Stimulated activated CD4-positive, alpha-beta T cell treated with anti-CD3 and anti-CD28 coated beads, Interleukin-1b, Interleukin-23, amount 100 ng/mL, for 24 hours (primary cell): ENCODE measurements at regions not wholly inside any gene's neighbourhood (a gene's known extent, or its start where the extent isn't known, plus 50 kb on each side); places are given as distances from the start of the nearest gene placed in this dataset.

Experiments used
- DNase-seq, 4 experiments: peaks; one replicate each; pipeline ENCODE4 v3.0.0-alpha.2; 2020; ENCODE audit warnings: low read depth in 4 of 4, low spot score in 1 of 4

- DNase-seq, result no peak
Measured at GRCh38 chr7:81606078-81606863, 163.6 kb downstream of the HGF start.

DNA sequence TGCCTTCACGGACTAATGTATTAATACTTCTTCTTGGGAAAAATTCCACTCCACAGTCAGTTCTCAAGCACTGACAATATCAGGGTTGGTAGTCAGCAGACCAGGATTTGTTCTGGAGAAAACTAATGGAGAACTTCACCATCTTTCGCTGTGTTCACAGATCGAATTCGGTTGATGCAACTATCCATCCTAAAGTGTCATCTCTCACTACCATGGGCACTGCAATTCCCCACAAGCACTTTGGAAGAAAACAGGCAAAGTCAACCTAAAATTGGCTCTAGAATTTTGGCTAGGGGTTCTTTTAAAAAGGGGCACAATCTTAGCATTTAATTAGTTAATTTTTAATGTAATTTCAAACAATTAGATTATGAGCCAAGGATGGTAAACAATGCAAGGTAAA, 164.4 kb downstream of the HGF start:
- no peak for DNase-seq

GRCh38 chr7:81604808-81605174, 165.1 kb downstream of the HGF start:
- DNase-seq, result no peak

DNA sequence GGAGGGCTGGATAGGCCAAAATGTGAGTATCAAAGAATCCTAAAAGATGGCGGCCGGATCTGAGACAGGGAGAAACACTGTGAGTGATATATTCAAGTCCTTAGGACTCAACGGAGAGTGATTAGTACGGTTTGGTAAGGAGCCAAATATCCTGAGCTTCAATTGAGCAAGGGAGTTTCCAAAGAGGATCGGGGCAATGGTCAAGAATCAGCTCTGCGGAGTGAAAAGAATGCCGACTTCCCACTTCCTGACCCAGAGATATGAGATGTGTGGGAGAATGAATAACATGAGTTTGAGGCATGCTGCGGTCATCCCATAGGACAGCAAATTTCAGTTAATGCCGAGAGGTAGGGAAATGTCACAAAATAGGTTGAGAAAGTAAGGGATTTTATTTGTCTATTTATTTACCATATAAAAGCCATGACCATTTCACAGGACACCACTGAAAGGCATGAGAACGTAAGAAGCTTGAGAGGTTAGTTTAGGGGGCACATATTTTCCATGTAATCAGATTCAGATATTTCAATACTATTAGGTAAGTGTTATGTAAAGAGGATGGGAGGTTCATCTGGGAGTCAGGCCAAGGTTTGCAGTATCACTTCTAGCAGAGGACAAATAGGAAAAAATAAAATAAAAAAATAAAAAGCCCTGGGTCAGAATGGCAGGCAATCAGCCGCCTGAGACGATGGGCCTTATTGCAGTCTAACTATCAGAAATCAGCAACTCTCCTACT, 165.6 kb downstream of the HGF start:
- no peak for DNase-seq

DNA sequence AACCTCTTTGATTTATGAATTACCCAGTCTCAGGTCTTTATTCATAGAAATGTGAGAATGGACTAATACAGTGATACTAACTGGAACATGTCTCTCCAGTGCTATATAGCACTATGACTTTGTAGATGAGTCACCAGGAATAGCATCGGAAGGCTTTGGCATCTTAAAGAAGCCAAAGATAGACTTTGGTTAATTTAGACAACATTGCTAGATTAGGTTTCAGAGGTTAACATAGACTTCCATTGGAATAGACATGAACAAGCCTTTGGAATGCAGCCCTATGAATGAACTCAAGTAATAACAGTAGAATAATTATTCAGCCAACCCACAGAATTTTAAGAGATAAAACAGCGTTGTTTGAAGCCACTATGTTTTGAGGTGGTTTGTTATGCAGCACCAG, 169.2 kb downstream of the HGF start:
- no peak for DNase-seq

GRCh38 chr7:81598951-81599350, 170.9 kb downstream of the HGF start:
- no peak for DNase-seq

DNA sequence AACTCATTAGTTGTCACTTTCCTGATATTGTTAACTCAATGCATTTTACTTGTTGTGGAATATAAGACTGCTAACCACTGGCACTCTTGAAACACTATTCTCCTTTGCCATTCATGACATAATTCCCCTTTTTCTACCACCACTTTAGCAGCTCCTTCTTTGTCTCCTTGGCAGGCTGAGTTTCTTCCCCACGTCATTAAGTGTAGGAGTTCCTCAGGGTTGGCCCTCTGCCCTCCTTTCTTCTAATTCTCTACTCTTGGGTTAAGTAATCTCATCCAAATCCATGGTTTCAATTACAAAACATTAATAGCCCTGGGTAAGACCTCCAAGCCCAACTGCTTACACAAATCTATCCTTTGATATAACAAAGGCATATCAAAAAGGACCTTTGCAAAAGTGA, 175.1 kb downstream of the HGF start:
- no peak for DNase-seq

DNA sequence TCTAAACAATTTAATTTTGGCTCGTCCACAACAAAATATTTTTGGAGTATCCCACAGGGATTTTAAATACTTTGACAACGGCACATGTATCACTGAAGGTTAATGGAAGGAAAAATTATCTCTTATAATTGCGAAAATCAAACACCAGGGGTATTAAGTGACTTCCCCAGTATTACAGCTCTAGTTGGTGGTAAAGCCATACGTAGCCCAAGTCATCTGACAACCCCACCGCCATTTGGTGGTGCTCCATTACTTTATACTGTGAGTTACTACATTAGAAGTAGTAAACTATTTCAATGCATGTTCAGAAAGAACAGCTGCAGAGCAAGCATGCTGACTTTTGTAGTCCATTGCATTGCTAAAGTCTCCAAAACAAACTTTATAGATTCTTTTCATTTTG, 179.7 kb downstream of the HGF start:
- no peak for DNase-seq

DNA sequence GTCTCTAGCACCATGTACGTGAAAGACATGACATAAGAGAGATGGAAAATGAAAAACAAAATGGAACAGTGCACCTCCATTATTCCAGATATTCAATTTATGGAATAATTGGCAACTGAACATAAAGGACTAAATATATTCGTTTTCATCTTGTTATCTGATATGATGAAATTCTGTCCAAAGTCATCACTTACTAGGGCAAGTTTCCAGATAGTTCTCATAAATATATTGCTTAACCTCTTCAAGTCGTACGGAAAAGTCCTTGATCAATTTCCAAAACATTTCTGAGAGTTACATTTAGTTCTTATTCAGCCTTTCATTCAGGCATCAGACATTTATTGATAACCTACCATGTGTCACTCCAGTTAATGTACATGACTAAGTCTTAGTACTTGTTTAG, 185.2 kb downstream of the HGF start:
- DNase-seq, result no peak

GRCh38 chr7:81583882-81584533, 185.8 kb downstream of the HGF start:
- no peak for DNase-seq

DNA sequence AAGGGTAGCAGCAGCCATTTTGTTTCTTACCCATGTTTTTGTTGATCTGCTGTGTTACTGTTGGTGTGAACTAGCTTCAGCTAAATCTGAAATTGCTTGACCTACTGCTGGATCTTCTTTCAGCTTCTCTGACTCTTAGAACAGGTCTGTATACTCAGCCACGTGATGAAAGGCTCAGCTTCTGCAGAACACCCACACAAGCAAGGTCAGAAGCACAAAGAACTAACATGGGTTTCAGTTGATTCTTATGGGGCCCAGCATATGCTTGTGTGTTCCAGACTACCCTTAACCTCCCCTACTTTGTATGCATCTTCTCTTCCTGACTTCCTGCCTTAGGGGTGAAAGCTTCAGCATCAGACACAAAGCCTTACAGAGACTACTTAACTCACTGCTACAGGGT, 186.8 kb downstream of the HGF start:
- no peak for DNase-seq

DNA sequence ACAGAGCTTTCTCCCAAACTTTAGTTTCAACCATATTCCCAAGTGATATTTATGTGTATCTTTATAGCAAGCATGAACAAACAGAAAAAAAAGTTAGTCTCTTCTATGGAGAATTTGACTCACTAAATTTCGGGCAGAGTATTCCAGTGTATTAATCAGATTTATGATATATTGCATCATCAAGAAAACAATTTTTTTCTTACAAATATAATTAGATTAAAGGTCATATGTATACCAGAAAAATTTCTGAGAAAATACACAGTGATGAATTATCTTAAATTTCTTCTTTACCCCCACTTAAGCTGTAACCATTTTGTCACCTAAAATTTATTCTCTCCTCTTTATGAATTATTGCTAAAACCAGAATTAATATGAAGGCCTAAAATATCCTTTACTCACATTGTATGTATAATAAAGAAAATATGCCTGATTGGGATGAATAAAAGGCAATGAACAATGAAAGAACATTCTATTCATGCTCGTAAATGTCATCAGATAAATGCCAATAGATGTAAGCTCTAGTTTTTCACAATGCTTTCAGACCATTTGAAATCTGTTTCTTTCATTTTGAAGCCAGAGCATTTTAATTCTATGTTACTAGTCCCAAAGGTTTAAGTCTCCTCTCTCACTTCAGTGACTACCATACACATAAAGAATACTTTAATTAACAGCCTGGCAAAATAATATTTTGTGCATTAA, 192.1 kb downstream of the HGF start:
- DNase-seq, result no peak

DNA sequence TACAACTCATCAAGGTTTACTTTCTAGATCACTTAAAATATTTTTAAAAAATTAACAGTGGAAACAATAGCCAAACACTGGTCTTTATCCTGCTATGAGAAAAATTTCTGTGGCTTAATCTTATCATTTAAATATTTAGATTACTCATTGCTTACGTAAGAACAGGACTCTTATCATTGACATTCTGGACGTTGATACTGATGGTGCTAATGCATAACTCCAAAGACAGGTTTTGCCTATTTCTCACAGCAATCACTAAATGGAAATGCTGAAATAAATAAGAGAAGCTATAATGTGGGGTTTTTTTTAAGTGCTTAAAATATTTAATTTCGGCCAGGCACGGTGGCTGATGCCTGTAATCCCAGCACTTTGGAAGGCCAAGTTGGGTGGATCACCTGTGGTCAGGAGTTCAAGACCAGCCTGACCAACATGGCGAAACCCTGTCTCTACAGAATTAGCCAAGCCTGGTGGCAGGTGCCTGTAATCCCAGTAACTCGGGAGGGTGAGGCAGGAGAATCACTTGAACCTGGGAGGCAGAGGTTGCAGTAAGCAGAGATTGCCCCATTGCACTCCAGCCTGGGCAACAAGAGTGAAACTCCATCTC, 195.0 kb downstream of the HGF start:
- DNase-seq, result no peak

DNA sequence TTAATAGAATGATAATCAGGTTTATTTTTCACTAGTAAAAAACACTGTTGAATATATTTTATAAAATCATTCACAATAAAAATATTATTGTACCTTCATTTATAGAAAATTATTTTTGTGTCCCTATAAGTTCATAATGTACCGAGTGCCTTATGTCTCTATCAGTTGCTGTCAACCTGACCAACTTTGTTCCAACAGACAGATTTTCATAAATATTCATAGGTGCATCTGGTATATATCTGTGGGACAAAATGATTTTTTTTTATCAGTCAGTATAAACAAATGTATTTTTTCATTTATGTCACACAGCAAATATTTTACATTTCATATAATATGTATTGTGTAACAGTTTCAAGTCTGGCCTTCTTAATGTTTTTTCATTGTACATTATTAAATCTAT, 195.9 kb downstream of the HGF start:
- DNase-seq, result no peak

GRCh38 chr7:81573128-81573527, 196.7 kb downstream of the HGF start:
- no peak for DNase-seq

- DNase-seq, result no peak
Measured at GRCh38 chr7:81562581-81562980, 207.3 kb downstream of the HGF start.

DNA sequence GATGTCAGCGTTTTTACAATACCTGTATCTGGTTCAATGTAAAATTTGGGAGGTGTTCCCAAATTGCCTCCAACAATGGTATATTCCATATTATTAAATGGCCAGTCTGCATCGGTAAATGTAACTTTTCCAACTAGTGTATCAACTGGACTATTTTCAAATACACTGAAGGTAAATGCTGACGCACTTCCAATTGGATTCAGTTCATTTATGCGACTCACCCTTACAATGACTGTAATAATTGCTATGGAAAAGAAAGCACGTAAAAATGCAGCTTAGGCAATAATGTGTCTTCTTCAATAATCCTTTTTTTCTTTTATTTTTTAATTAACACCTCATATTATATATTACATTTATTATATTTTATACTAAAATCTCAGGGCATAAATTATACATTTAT, 209.1 kb downstream of the HGF start:
- no peak for DNase-seq

- no peak for DNase-seq
Measured at GRCh38 chr7:81549484-81550016, 220.3 kb downstream of the HGF start.

GRCh38 chr7:81534996-81535395, 234.9 kb downstream of the HGF start:
- no peak for DNase-seq

DNA sequence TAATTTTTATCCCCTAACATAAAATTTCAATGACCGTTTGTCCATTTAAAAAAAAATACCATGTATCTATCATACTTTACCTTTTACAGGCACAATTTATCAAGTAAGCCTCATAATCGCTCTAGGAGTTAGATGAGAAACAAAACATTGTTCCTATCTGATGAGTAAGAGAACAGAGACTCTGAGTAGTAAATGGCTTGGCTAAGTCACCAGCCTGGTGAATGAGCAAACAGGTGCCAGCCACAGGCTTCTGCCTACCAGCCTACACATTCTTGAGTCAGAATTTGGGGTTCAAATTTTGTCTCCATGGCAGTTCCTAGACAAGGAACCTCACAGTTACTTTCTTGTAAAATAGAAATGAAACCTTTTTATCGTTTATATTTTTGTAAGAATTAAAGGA, 235.4 kb downstream of the HGF start:
- DNase-seq, result no peak

- no peak for DNase-seq
Measured at GRCh38 chr7:81533931-81534330, 235.9 kb downstream of the HGF start.
